ENCODE measurements at regions not wholly inside any gene's neighbourhood (a gene's known extent, or its start where the extent isn't known, plus 50 kb on each side); places are given as distances from the start of the nearest gene placed in this dataset.
"Not testable (repeated sequence)": the region's sequence is repeated elsewhere in the genome, so short reads cannot be mapped to it uniquely, and the experiment has no call there.

DNA sequence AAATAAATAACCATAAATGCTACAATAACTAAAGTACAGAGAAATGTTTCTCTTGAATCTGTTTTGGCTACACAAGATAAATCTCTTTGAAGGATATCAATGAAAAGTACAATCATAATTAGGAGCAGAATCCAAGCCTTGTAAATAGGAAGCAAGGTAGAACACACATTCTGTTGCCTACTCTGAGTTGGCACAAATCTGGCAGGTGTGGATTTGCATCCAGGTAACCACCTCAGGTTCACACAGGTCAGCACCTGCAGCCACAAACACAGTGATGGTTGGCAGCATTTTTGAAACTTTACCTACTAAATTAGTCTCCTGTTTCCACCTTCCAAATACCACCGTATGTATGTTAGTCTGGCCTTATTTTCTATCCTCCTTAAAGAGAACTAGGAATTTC lies 105.3 kb upstream of the PIK3R1 start:
- no peaks in the 10 kb centered on the region for H3K27me3 ChIP-seq (ENCODE audit: control insufficient read depth, insufficient read depth, low read length)
- intact Hi-C loops (cut with DNase I): no loop called here
- H3K9ac ChIP-seq (ENCODE audit: low read length in 3 of 3): no peak overlapping the region
- H3K9me3 ChIP-seq (ENCODE audit: control insufficient read depth in 2 of 3, insufficient read depth in 1 of 3, low read length in 3 of 3): no peaks in the 10 kb centered on the region
- TF ChIP-seq, protein P1, sequence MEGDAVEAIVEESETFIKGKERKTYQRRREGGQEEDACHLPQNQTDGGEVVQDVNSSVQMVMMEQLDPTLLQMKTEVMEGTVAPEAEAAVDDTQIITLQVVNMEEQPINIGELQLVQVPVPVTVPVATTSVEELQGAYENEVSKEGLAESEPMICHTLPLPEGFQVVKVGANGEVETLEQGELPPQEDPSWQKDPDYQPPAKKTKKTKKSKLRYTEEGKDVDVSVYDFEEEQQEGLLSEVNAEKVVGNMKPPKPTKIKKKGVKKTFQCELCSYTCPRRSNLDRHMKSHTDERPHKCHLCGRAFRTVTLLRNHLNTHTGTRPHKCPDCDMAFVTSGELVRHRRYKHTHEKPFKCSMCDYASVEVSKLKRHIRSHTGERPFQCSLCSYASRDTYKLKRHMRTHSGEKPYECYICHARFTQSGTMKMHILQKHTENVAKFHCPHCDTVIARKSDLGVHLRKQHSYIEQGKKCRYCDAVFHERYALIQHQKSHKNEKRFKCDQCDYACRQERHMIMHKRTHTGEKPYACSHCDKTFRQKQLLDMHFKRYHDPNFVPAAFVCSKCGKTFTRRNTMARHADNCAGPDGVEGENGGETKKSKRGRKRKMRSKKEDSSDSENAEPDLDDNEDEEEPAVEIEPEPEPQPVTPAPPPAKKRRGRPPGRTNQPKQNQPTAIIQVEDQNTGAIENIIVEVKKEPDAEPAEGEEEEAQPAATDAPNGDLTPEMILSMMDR (IDR thresholded peaks at IDR 0.05; ENCODE audit: borderline replicate concordance, extremely low read depth, insufficient read depth): no peak
- FAIRE-seq (no peak), DNase-seq (no peak)
- H3K36me3 ChIP-seq (ENCODE audit: control insufficient read depth in 2 of 3, insufficient read depth in 3 of 3, low read length in 3 of 3): no peaks in the 10 kb centered on the region
- no peaks in the 10 kb centered on the region for H3K4me1 ChIP-seq (ENCODE audit: control insufficient read depth in 2 of 3, insufficient read depth in 2 of 3, low read depth in 1 of 3, low read length in 3 of 3)
- no peak overlapping the region for H3K4me3 ChIP-seq (ENCODE audit: low read length in 3 of 3)
- no peak overlapping the region for H3K27ac ChIP-seq (ENCODE audit: low read depth in 2 of 2, low read length in 2 of 2)

DNA sequence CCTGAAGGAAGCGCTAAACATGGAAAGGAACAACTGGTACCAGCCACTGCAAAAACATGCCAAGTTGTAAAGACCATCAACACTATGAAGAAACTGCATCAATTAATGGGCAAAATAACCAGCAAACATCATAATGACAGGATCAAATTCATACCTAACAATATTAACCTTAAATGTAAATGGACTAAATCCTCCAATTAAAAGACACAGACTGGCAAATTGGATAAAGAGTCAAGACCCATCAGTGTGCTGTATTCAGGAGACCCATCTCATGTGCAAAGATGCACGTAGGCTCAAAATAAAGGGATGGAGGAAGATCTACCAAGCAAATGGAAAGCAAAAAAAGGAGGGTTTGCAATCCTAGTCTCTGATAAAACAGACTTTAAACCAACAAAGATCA lies 111.3 kb upstream of the PIK3R1 start:
- intact Hi-C loops (cut with DNase I): not testable (repeated sequence)

DNA sequence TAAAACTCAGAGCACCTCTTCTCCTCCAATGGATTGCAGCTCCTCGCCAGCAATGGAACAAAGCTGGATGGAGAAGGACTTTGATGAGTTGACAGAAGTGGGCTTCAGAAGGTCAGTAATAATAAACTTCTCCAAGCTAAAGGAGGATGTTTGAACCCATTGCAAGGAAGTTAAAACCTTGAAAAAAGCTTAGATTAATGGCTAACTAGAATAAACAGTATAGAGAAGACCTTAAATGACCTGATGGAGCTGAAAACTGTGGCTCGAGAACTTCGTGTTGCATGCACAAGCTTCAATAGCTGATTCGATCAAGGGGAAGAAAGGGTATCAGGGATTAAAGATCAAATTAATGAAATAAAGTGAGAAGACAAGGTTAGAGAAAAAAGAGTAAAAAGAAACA lies 112.3 kb upstream of the PIK3R1 start:
- not testable (repeated sequence) for FAIRE-seq

More for the DNA sequence above, 111.3 kb upstream of the PIK3R1 start:
- not testable (repeated sequence) for H3K36me3 ChIP-seq (ENCODE audit: control insufficient read depth in 2 of 3, insufficient read depth in 3 of 3, low read length in 3 of 3); H3K27ac ChIP-seq (ENCODE audit: low read depth in 2 of 2, low read length in 2 of 2); DNase-seq; H3K27me3 ChIP-seq (ENCODE audit: control insufficient read depth, insufficient read depth, low read length); FAIRE-seq; H3K4me3 ChIP-seq (ENCODE audit: low read length in 3 of 3); H3K4me1 ChIP-seq (ENCODE audit: control insufficient read depth in 2 of 3, insufficient read depth in 2 of 3, low read depth in 1 of 3, low read length in 3 of 3); H3K9ac ChIP-seq (ENCODE audit: low read length in 3 of 3); H3K9me3 ChIP-seq (ENCODE audit: control insufficient read depth in 2 of 3, insufficient read depth in 1 of 3, low read length in 3 of 3)

DNA sequence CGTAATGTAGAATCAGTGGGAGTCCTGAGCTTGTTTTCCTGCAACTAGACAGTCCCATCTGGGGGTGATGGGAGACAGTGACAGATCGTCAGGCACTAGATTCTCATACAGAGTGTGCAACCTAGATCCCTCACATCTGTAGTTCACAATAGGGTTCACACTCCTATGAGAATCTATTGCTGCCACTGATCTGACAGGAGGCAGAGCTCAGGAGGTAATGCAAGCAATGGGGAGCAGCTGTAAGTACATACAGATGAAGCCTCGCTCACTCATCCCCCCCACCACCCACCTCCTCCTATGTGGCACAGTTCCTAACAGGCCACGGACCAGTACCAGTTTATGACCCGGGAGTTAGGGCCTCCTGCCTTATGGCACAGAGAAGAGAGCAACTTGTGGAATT lies 116.2 kb upstream of the PIK3R1 start:
- TF ChIP-seq, protein P1 (IDR thresholded peaks at IDR 0.05; ENCODE audit: borderline replicate concordance, extremely low read depth, insufficient read depth): no peak
- Histone ChIP-seq H3K4me1 (ENCODE audit: control insufficient read depth in 2 of 3, insufficient read depth in 2 of 3, low read depth in 1 of 3, low read length in 3 of 3) (no peaks in the 10 kb centered on the region), H3K9ac (ENCODE audit: low read length in 3 of 3) (no peak overlapping the region), H3K9me3 (ENCODE audit: control insufficient read depth in 2 of 3, insufficient read depth in 1 of 3, low read length in 3 of 3) (no peaks in the 10 kb centered on the region), H3K27me3 (ENCODE audit: control insufficient read depth, insufficient read depth, low read length) (no peaks in the 10 kb centered on the region), H3K4me3 (ENCODE audit: low read length in 3 of 3) (no peak overlapping the region), H3K27ac (ENCODE audit: low read depth in 2 of 2, low read length in 2 of 2) (no peak overlapping the region), H3K36me3 (ENCODE audit: control insufficient read depth in 2 of 3, insufficient read depth in 3 of 3, low read length in 3 of 3) (no peaks in the 10 kb centered on the region)
- intact Hi-C loops (cut with DNase I): no loop called here
- FAIRE-seq (no peak), DNase-seq (no peak)

More for the DNA sequence above, 112.3 kb upstream of the PIK3R1 start:
- H3K27me3 ChIP-seq (ENCODE audit: control insufficient read depth, insufficient read depth, low read length); H3K36me3 ChIP-seq (ENCODE audit: control insufficient read depth in 2 of 3, insufficient read depth in 3 of 3, low read length in 3 of 3); H3K9me3 ChIP-seq (ENCODE audit: control insufficient read depth in 2 of 3, insufficient read depth in 1 of 3, low read length in 3 of 3); H3K4me1 ChIP-seq (ENCODE audit: control insufficient read depth in 2 of 3, insufficient read depth in 2 of 3, low read depth in 1 of 3, low read length in 3 of 3); intact Hi-C loops (cut with DNase I); H3K4me3 ChIP-seq (ENCODE audit: low read length in 3 of 3); H3K9ac ChIP-seq (ENCODE audit: low read length in 3 of 3); DNase-seq; H3K27ac ChIP-seq (ENCODE audit: low read depth in 2 of 2, low read length in 2 of 2): not testable (repeated sequence)

All from kidney (tissue), 13 donors.